HepG2 (cell line): ENCODE measurements at regions not wholly inside any gene's neighbourhood (a gene's known extent, or its start where the extent isn't known, plus 50 kb on each side); places are given as distances from the start of the nearest gene placed in this dataset.

ENCODE experiments used
- ATAC-seq: fragments of 200-7000 bp; cut with Tn5 transposase; 3 replicates; pipeline ENCODE4 v1.9.1; 2020; ENCODE audit warnings: mild to moderate bottlenecking, moderate library complexity
- BruUV-seq: library from RNA; stranded (reverse); fragments of 400-500 nt; replicated peaks from 2 replicates; lab custom pipeline; 2021; lab: Mats Ljungman, UMichigan
- CTCF ChIA-PET: fragments of 300-600 bp; formaldehyde crosslinking; extraction: SDS; loops from one replicate; lab custom pipeline; 2021; ENCODE audit warnings: low total read pairs, inconsistent platforms, low intra/inter-chr PET ratio; lab: Yijun Ruan, JAX
- POLR2A ChIA-PET: fragments of 350-600 bp; sonication (Branson Sonifier 250); formaldehyde crosslinking; loops from one replicate; lab custom pipeline; 2020; ENCODE audit warnings: antibody characterized with exemption, inconsistent platforms; lab: Yijun Ruan, JAX
- DNase-seq: peaks from one replicate; pipeline ENCODE4 v3.0.0-alpha.2; 2015; ENCODE audit warnings: low spot score
- FAIRE-seq: peaks from 3 replicates; lab custom pipeline; 2011; peaks lifted over from hg19 to GRCh38; lab: Jason Lieb, UNC
- H2AFZ ChIP-seq: one replicate; pipeline ENCODE4 v1.6.1; 2011; ENCODE audit warnings: low read length, inconsistent platforms
- H3K27ac ChIP-seq: fragments of 300-600 bp; 3 replicates; pipeline ENCODE4 v1.8.0; 2011; ENCODE audit warnings: mixed run types, mild to moderate bottlenecking, mixed read lengths, low read length, inconsistent platforms; ENCODE audit not compliant: insufficient read depth; ENCODE audit errors: extremely low read length
- H3K27me3 ChIP-seq, 2 experiments: fragments of 200-600 bp in 1 of 2; 2 replicates in 1 of 2; 3 replicates in 1 of 2; pipeline versions ENCODE4 v1.6.0 to v1.8.0; 2011; ENCODE audit warnings: low read length in 2 of 2, mild to moderate bottlenecking in 2 of 2, moderate library complexity in 2 of 2, inconsistent platforms in 1 of 2; ENCODE audit not compliant: insufficient read depth in 2 of 2, control insufficient read depth in 1 of 2
- H3K36me3 ChIP-seq, 2 experiments: fragments of 200-600 bp in 1 of 2; replicated peaks in 1 of 2; 2 replicates in 1 of 2; 3 replicates in 1 of 2; pipeline versions ENCODE4 v1.5.1 to v1.8.0; 2011; ENCODE audit warnings: low read length in 2 of 2, inconsistent platforms in 1 of 2; ENCODE audit not compliant: insufficient read depth in 2 of 2, control insufficient read depth in 1 of 2
- H3K4me1 ChIP-seq: 2 replicates; pipeline ENCODE4 v1.5.1; 2012; ENCODE audit warnings: low read length, inconsistent platforms; ENCODE audit not compliant: insufficient read depth
- H3K4me2 ChIP-seq: 2 replicates; pipeline ENCODE4 v1.6.0; 2011; ENCODE audit warnings: low read depth, low read length, inconsistent platforms
- H3K4me3 ChIP-seq, 3 experiments: fragments of 200-600 bp in 1 of 3; sonication (generic), shearing (Covaris generic) in 1 of 3; replicated peaks in 1 of 3; 2 replicates each; pipeline ENCODE4 v1.5.1; 2011 to 2016; ENCODE audit warnings: low read length in 3 of 3, inconsistent platforms in 2 of 3, low read depth in 2 of 3, mild to moderate bottlenecking in 2 of 3, control low read depth in 1 of 3, mixed read lengths in 1 of 3; ENCODE audit not compliant: insufficient read depth in 1 of 3
- H3K79me2 ChIP-seq: one replicate; pipeline ENCODE4 v1.6.1; 2011; ENCODE audit warnings: low read length, inconsistent platforms; ENCODE audit not compliant: insufficient read depth
- H3K9ac ChIP-seq: 2 replicates; pipeline ENCODE4 v1.6.0; 2011; ENCODE audit warnings: mild to moderate bottlenecking, low read depth, low read length, inconsistent platforms; ENCODE audit not compliant: insufficient read depth
- H3K9me3 ChIP-seq: 2 replicates; pipeline ENCODE4 v1.5.1; 2012; ENCODE audit warnings: mild to moderate bottlenecking, low read length
- H4K20me1 ChIP-seq: 2 replicates; pipeline ENCODE4 v1.6.0; 2011; ENCODE audit warnings: inconsistent platforms, mild to moderate bottlenecking, low read length, moderate library complexity; ENCODE audit not compliant: insufficient read depth
- ARNT2 ChIP-seq: sonication (generic); formaldehyde crosslinking; IDR thresholded peaks from 2 replicates; pipeline ENCODE4 v1.8.0; 2022; ENCODE audit warnings: mild to moderate bottlenecking, low read depth, missing genetic modification reagents, moderate library complexity
- DZIP1 ChIP-seq: sonication (generic); formaldehyde crosslinking; IDR thresholded peaks from 2 replicates; pipeline ENCODE4 v1.5.0; 2020; ENCODE audit warnings: mild to moderate bottlenecking, missing genetic modification reagents
- GLI4 ChIP-seq: sonication (generic); formaldehyde crosslinking; IDR thresholded peaks from 2 replicates; pipeline ENCODE4 v1.5.1; 2020; ENCODE audit warnings: missing genetic modification reagents, mild to moderate bottlenecking, moderate library complexity, borderline replicate concordance
- KAT8 ChIP-seq: IDR thresholded peaks from 2 replicates; pipeline ENCODE4 v1.6.1; 2016; ENCODE audit warnings: missing genetic modification reagents, missing compliant biosample characterization
- MAFK ChIP-seq, 2 experiments: IDR thresholded peaks in 1 of 2; conservative IDR thresholded peaks in 1 of 2; 2 replicates each; pipeline ENCODE4 v1.6.1; 2011; ENCODE audit warnings: improper control_type of control experiment in 2 of 2, low read length in 2 of 2
- MAZ ChIP-seq, 2 experiments: sonication (generic) in 1 of 2; formaldehyde crosslinking in 1 of 2; IDR thresholded peaks; 2 replicates each; pipeline versions ENCODE4 v1.5.0 to v1.6.1; 2012 to 2020; ENCODE audit warnings: low read depth in 2 of 2, mild to moderate bottlenecking in 2 of 2, borderline replicate concordance in 1 of 2, improper control_type of control experiment in 1 of 2, low read length in 1 of 2, missing genetic modification reagents in 1 of 2, moderate library complexity in 1 of 2
- NCOA2 ChIP-seq: sonication (generic); formaldehyde crosslinking; IDR thresholded peaks from 2 replicates; pipeline ENCODE4 v1.8.0; 2022; ENCODE audit warnings: inconsistent platforms
- POLR2AphosphoS5 ChIP-seq: IDR thresholded peaks from 2 replicates; pipeline ENCODE4 v1.6.1; 2012; ENCODE audit warnings: low read depth, low read length
- REPIN1 ChIP-seq: sonication (generic); formaldehyde crosslinking; IDR thresholded peaks from 2 replicates; pipeline ENCODE4 v1.8.0; 2022; ENCODE audit warnings: missing genetic modification reagents, low read depth, mild to moderate bottlenecking, borderline replicate concordance
- SCMH1 ChIP-seq: sonication (generic); formaldehyde crosslinking; IDR thresholded peaks from 2 replicates; pipeline ENCODE4 v1.9.0; 2021; ENCODE audit warnings: missing genetic modification reagents, mild to moderate bottlenecking, borderline replicate concordance
- SP140L ChIP-seq: sonication (generic); formaldehyde crosslinking; IDR thresholded peaks from 2 replicates; pipeline ENCODE4 v1.4.0; 2020; ENCODE audit warnings: missing genetic modification reagents, borderline replicate concordance
- ZNF235 ChIP-seq: sonication (generic); formaldehyde crosslinking; IDR thresholded peaks from 2 replicates; pipeline ENCODE4 v1.8.1; 2023; ENCODE audit warnings: mild to moderate bottlenecking, missing genetic modification reagents, borderline replicate concordance
- ZNF337 ChIP-seq: sonication (generic); formaldehyde crosslinking; IDR thresholded peaks from 2 replicates; pipeline ENCODE4 v1.5.1; 2020; ENCODE audit warnings: missing genetic modification reagents, low read depth, mild to moderate bottlenecking, borderline replicate concordance
- ZNF788 ChIP-seq: sonication (generic); formaldehyde crosslinking; IDR thresholded peaks from 2 replicates; pipeline ENCODE4 v1.5.0; 2020; ENCODE audit warnings: mild to moderate bottlenecking, missing genetic modification reagents, borderline replicate concordance
- ZSCAN21 ChIP-seq: sonication (generic); formaldehyde crosslinking; IDR thresholded peaks from 2 replicates; pipeline ENCODE4 v1.8.0; 2022; ENCODE audit warnings: mild to moderate bottlenecking, missing genetic modification reagents, moderate library complexity, borderline replicate concordance
- WGBS: methylation state at CpG from one replicate; pipeline ENCODE4 v1.1.6; 2017; ENCODE audit warnings: low lambda C conversion rate; 5-methylcytosine and 5-hydroxymethylcytosine counted together
- in situ Hi-C: cut with HindIII; loops from 2 replicates; pipeline ENCODE4 v1.10.0; 2017; ENCODE audit warnings: low pct_unique_long_range_greater_than_20kb; ENCODE audit not compliant: extremely low pct_ligation_motif_present
- intact Hi-C: fragments of 100-400 bp; cut with micrococcal nuclease; formaldehyde crosslinking; loops from one replicate; pipeline ENCODE4 v1.10.0; 2022; ENCODE audit not compliant: unreplicated experiment
- TF ChIP-seq, protein P1 (sequence below): sonication (generic); formaldehyde crosslinking; IDR thresholded peaks from 2 replicates; pipeline ENCODE4 v1.4.0; 2020; ENCODE audit warnings: missing genetic modification reagents

GRCh38 chr6:11961923-11962322 lies 50.2 kb upstream of the HIVEP1 start (continued):
- TF ChIP-seq REPIN1 (CRISPR knock-in tag) (no peak), NCOA2 (no peak), ZNF235 (CRISPR knock-in tag) (no peak)
- TF ChIP-seq, protein P1, sequence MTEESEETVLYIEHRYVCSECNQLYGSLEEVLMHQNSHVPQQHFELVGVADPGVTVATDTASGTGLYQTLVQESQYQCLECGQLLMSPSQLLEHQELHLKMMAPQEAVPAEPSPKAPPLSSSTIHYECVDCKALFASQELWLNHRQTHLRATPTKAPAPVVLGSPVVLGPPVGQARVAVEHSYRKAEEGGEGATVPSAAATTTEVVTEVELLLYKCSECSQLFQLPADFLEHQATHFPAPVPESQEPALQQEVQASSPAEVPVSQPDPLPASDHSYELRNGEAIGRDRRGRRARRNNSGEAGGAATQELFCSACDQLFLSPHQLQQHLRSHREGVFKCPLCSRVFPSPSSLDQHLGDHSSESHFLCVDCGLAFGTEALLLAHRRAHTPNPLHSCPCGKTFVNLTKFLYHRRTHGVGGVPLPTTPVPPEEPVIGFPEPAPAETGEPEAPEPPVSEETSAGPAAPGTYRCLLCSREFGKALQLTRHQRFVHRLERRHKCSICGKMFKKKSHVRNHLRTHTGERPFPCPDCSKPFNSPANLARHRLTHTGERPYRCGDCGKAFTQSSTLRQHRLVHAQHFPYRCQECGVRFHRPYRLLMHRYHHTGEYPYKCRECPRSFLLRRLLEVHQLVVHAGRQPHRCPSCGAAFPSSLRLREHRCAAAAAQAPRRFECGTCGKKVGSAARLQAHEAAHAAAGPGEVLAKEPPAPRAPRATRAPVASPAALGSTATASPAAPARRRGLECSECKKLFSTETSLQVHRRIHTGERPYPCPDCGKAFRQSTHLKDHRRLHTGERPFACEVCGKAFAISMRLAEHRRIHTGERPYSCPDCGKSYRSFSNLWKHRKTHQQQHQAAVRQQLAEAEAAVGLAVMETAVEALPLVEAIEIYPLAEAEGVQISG (CRISPR knock-in tag): no peak

- Histone ChIP-seq H3K27me3 (no peaks in the 10 kb centered on the region), H4K20me1 (no peaks in the 10 kb centered on the region), H3K9ac (no peak overlapping the region), H3K4me3 (no peak overlapping the region), H3K27ac (no peak overlapping the region), H3K9me3 (no peaks in the 10 kb centered on the region), H3K4me1 (peaks cover 10% of the 10 kb centered on the region), H3K79me2 (no peaks in the 10 kb centered on the region), H2AFZ (no peak overlapping the region), H3K36me3 (no peaks in the 10 kb centered on the region), H3K4me2 (no peak overlapping the region)
- FAIRE-seq: no peak
- ChIA-PET CTCF (no interaction called here), POLR2A (no interaction called here)
- intact Hi-C loops: no loop called here
- WGBS: 33% methylated on average over 12 of the region's 12 CpGs
- in situ Hi-C loops: no loop called here
- no TSS peak for BruUV-seq
- ATAC-seq: no peak
- DNase-seq: no peak
- TF ChIP-seq ZSCAN21 (CRISPR knock-in tag) (no peak), MAFK (conservative IDR thresholded peaks at IDR 0.05 in 1 of 2, IDR thresholded peaks at IDR 0.05 in 1 of 2; ENCODE audit: low read length in 2 of 2) (no peak), ZNF788 (no peak), ZNF337 (CRISPR knock-in tag) (no peak), ARNT2 (CRISPR knock-in tag) (no peak), SP140L (CRISPR knock-in tag) (no peak), GLI4 (CRISPR knock-in tag) (no peak), MAZ (IDR thresholded peaks at IDR 0.05; ENCODE audit: borderline replicate concordance, low read depth, low read length) (no peak), MAZ (CRISPR knock-in tag; IDR thresholded peaks at IDR 0.05; ENCODE audit: low read depth) (no peak), DZIP1 (CRISPR knock-in tag) (no peak), POLR2AphosphoS5 (no peak), SCMH1 (no peak), KAT8 (CRISPR knock-in tag) (no peak)
Measured at GRCh38 chr6:11960909-11961779, 51.0 kb upstream of the HIVEP1 start.
